AG04449 (cell line): ENCODE measurements at regions not wholly inside any gene's neighbourhood (a gene's known extent, or its start where the extent isn't known, plus 50 kb on each side); places are given as distances from the start of the nearest gene placed in this dataset.

Source experiments
- CTCF ChIA-PET: fragments of 350-600 bp; formaldehyde crosslinking; extraction: SDS; loops from one replicate; lab custom pipeline; 2021; ENCODE audit warnings: antibody characterized with exemption; lab: Yijun Ruan, JAX
- POLR2A ChIA-PET: fragments of 400-600, 350-600 bp; formaldehyde crosslinking; extraction: SDS; loops from one replicate; lab custom pipeline; 2020; ENCODE audit warnings: antibody characterized with exemption, inconsistent platforms; lab: Yijun Ruan, JAX
- DNase-seq: peaks from one replicate; pipeline ENCODE4 v3.0.0-alpha.2; 2010; ENCODE audit warnings: low read depth, low spot score
- H3K4me3 ChIP-seq: 2 replicates; pipeline ENCODE4 v1.5.1; 2011; ENCODE audit warnings: low read depth, mild to moderate bottlenecking, control low read depth, low read length
- CTCF ChIP-seq: IDR thresholded peaks from one replicate; pipeline ENCODE4 v1.5.1; 2011; ENCODE audit warnings: mild to moderate bottlenecking, moderate library complexity, low read length, control low read depth, inconsistent platforms; ENCODE audit not compliant: insufficient read depth; ENCODE audit errors: missing control alignments

DNA sequence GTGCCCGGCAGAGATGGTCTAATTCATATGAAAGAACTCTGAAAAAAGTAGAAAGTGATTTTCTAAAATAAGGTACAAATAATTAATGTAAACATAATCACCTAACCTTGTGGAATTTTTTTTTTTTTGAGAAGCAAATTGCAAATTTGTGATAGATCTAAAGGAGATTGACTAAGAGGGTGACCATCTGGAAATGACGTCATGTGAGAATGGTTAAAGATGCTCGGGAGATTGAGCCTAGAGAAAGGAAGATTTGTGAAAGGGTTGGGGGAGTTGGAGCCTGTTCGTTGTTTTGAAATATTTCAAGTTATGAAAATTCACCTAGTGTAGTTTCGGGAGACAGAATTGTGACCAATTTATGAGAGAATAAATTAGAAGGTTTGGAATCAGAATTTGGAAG, 115.7 kb upstream of the ANK2 start:
- H3K4me3 ChIP-seq = no peak overlapping the region
- CTCF ChIA-PET = no interaction called here
- no peak for DNase-seq
- no peak for TF ChIP-seq CTCF
- POLR2A ChIA-PET = no interaction called here

GRCh38 chr4:112938461-112939058, 110.9 kb upstream of the ANK2 start:
- no peak overlapping the region for H3K4me3 ChIP-seq
- DNase-seq = peak; percentile 7
- TF ChIP-seq CTCF = peak; percentile 50
- ChIA-PET CTCF (interaction anchor here (0.7 to 14.5 kb wide), 49 partner anchors 9 to 610 kb away, joined by 3 to 289 read pairs (median 4); partner anchors contain the start of genes LARP7 and ZGRF1), POLR2A (no interaction called here)

DNA sequence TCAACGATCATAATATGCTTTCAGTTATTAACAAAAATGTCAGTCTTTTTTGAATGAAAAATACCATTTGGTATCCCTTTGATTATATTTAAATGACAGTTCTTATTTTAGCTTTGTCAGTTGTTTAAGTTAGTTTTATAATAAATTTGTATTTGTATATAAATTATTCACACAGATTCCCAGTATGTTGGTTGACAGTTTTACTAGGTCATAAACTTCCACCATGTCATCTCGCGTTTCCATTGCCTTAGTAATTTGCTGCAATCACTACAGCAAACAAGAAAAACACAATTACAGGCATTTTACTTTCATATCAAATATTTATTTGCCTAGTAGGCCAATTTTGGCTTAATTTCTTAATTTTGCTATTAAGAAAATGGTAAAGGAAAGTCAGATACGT, 109.6 kb upstream of the ANK2 start:
- TF ChIP-seq CTCF = no peak
- POLR2A ChIA-PET = no interaction called here
- DNase-seq = no peak
- H3K4me3 ChIP-seq = no peak overlapping the region
- CTCF ChIA-PET = interaction anchor here (1.0 to 14.5 kb wide), 14 partner anchors 8 to 612 kb away, joined by 3 to 289 read pairs (median 18); no protein-coding TSS in a partner anchor

DNA sequence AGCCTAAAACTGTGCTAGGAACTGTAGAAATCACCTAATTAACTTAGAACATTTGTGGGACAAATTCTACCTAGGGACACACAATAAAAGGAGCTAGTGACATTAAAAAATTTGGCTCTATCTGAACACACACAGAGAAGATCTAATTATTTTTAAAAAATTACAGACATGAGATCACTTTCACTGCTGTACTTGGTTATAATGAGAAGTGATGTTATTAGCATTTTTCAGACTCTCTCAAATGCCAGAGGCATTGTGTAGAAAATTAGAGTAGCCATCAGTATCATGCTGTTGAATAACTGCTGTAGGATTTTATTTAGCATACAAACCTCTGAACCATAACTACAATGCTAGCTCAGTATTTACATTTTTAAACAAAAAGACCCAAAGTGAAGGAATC, 109.1 kb upstream of the ANK2 start:
- no peak for DNase-seq
- ChIA-PET CTCF (interaction anchor here (1.0 to 14.5 kb wide), 12 partner anchors 8 to 181 kb away, joined by 3 to 289 read pairs (median 24); no protein-coding TSS in a partner anchor), POLR2A (no interaction called here)
- no peak overlapping the region for H3K4me3 ChIP-seq
- no peak for TF ChIP-seq CTCF

GRCh38 chr4:112942077-112942476, 107.4 kb upstream of the ANK2 start:
- no peak for TF ChIP-seq CTCF
- DNase-seq = no peak
- ChIA-PET CTCF (interaction anchor here (1.7 to 14.5 kb wide), 3 partner anchors 10 to 176 kb away, joined by 5 to 289 read pairs (median 26); no protein-coding TSS in a partner anchor), POLR2A (no interaction called here)
- H3K4me3 ChIP-seq = no peak overlapping the region

GRCh38 chr4:112942997-112943396, 106.5 kb upstream of the ANK2 start:
- no peak for TF ChIP-seq CTCF
- DNase-seq = no peak
- H3K4me3 ChIP-seq = no peak overlapping the region
- ChIA-PET CTCF (interaction anchor here (0.9 to 14.5 kb wide), 4 partner anchors 9 to 177 kb away, joined by 3 to 289 read pairs (median 15); no protein-coding TSS in a partner anchor), POLR2A (no interaction called here)
